ENCODE measurements at regions not wholly inside any gene's neighbourhood (a gene's known extent, or its start where the extent isn't known, plus 50 kb on each side); places are given as distances from the start of the nearest gene placed in this dataset.

- CTCF ChIA-PET: no interaction called here
- TF ChIP-seq CTCF (IDR thresholded peaks at IDR 0.05): no peak
- H3K4me1 Mint-ChIP-seq: peaks cover 25% of the 10 kb centered on the region
- H3K9me3 Mint-ChIP-seq: peaks cover 2% of the 10 kb centered on the region
- H3K36me3 Mint-ChIP-seq (ENCODE audit: low read depth): no peaks in the 10 kb centered on the region
- intact Hi-C loops (cut with micrococcal nuclease): no loop called here
- ATAC-seq (ENCODE audit: low read depth) (no peak), DNase-seq (no peak)
- H3K4me3 Mint-ChIP-seq: no peak overlapping the region
- H3K27me3 Mint-ChIP-seq: no peaks in the 10 kb centered on the region
- H3K27ac Mint-ChIP-seq: peak overlapping the region; percentile 22
- POLR2A ChIA-PET: no interaction called here
Observed at GRCh38 chr21:14903172-14903865, 161.5 kb downstream of the NRIP1 start.

- intact Hi-C loops (cut with micrococcal nuclease): loop anchor here (2.0 kb wide), 1 partner anchor 31 kb away; no protein-coding TSS in a partner anchor
- TF ChIP-seq CTCF (IDR thresholded peaks at IDR 0.05): no peak
- POLR2A ChIA-PET: no interaction called here
- H3K27me3 Mint-ChIP-seq: no peaks in the 10 kb centered on the region
- no peak for DNase-seq
- CTCF ChIA-PET: no interaction called here
- no peaks in the 10 kb centered on the region for H3K36me3 Mint-ChIP-seq (ENCODE audit: low read depth)
- peaks cover 2% of the 10 kb centered on the region for H3K9me3 Mint-ChIP-seq
- H3K4me1 Mint-ChIP-seq: peaks cover 25% of the 10 kb centered on the region
- ATAC-seq (ENCODE audit: low read depth): peak; percentile 99
- no peak overlapping the region for H3K4me3 Mint-ChIP-seq
- H3K27ac Mint-ChIP-seq: peak overlapping the region; percentile 54
Observed at GRCh38 chr21:14901482-14901958, 163.3 kb downstream of the NRIP1 start.

GRCh38 chr21:14900611-14901010, 164.2 kb downstream of the NRIP1 start:
- no peak for TF ChIP-seq CTCF (IDR thresholded peaks at IDR 0.05)
- CTCF ChIA-PET: no interaction called here
- H3K9me3 Mint-ChIP-seq: peaks cover 2% of the 10 kb centered on the region
- DNase-seq (no peak), ATAC-seq (ENCODE audit: low read depth) (no peak)
- peaks cover 25% of the 10 kb centered on the region for H3K4me1 Mint-ChIP-seq
- H3K27me3 Mint-ChIP-seq: no peaks in the 10 kb centered on the region
- no peaks in the 10 kb centered on the region for H3K36me3 Mint-ChIP-seq (ENCODE audit: low read depth)
- POLR2A ChIA-PET: no interaction called here
- intact Hi-C loops (cut with micrococcal nuclease): loop anchor here (2.0 kb wide), 1 partner anchor 30 kb away; no protein-coding TSS in a partner anchor
- no peak overlapping the region for H3K4me3 Mint-ChIP-seq
- peak overlapping the region; percentile 5 for H3K27ac Mint-ChIP-seq

- Mint-ChIP-seq H3K27ac (peak overlapping the region; percentile 5), H3K4me1 (peaks cover 25% of the 10 kb centered on the region), H3K4me3 (no peak overlapping the region), H3K36me3 (ENCODE audit: low read depth) (no peaks in the 10 kb centered on the region), H3K9me3 (peaks cover 2% of the 10 kb centered on the region), H3K27me3 (no peaks in the 10 kb centered on the region)
- ATAC-seq (ENCODE audit: low read depth) (no peak), DNase-seq (no peak)
- ChIA-PET POLR2A (no interaction called here), CTCF (no interaction called here)
- no peak for TF ChIP-seq CTCF (IDR thresholded peaks at IDR 0.05)
- intact Hi-C loops (cut with micrococcal nuclease): loop anchor here (2.0 kb wide), 1 partner anchor 29 kb away; no protein-coding TSS in a partner anchor
Observed at GRCh38 chr21:14900058-14900457, 164.7 kb downstream of the NRIP1 start.

- Mint-ChIP-seq H3K4me3 (no peak overlapping the region), H3K36me3 (ENCODE audit: low read depth) (no peaks in the 10 kb centered on the region), H3K4me1 (peaks cover 15% of the 10 kb centered on the region), H3K27me3 (no peaks in the 10 kb centered on the region), H3K9me3 (no peaks in the 10 kb centered on the region), H3K27ac (no peak overlapping the region)
- intact Hi-C loops (cut with micrococcal nuclease): no loop called here
- POLR2A ChIA-PET: no interaction called here
- ATAC-seq (ENCODE audit: low read depth): no peak
- CTCF ChIA-PET: no interaction called here
- DNase-seq: no peak
- no peak for TF ChIP-seq CTCF (IDR thresholded peaks at IDR 0.05)
Observed at GRCh38 chr21:14895792-14896191, 169.0 kb downstream of the NRIP1 start.

Measured in activated B cell treated with CpG ODN at 0.5 μM for 24 hours (primary cell).